Fibroblast of skin of left biceps (primary cell): ENCODE measurements at regions not wholly inside any gene's neighbourhood (a gene's known extent, or its start where the extent isn't known, plus 50 kb on each side); places are given as distances from the start of the nearest gene placed in this dataset.
"Not testable (repeated sequence)": the region's sequence is repeated elsewhere in the genome, so short reads cannot be mapped to it uniquely, and the experiment has no call there.

ENCODE experiments used
- DNase-seq, 2 experiments: peaks; one replicate each; pipeline ENCODE4 v3.0.0-alpha.2; 2013; ENCODE audit warnings: low read depth in 2 of 2

- no peak for DNase-seq
Measured at GRCh38 chr14:94836849-94837248, 66.9 kb upstream of the GSC start.

- DNase-seq, result no peak
Measured at GRCh38 chr14:94833633-94834032, 63.7 kb upstream of the GSC start.

- no peak for DNase-seq
Measured at GRCh38 chr14:94831085-94831484, 61.2 kb upstream of the GSC start.

- DNase-seq, result no peak
Measured at GRCh38 chr14:94827711-94828447, 58.0 kb upstream of the GSC start.

- no peak for DNase-seq
Measured at GRCh38 chr14:94826774-94827173, 56.9 kb upstream of the GSC start.

GRCh38 chr14:94823556-94824341 is 53.8 kb upstream of the GSC start:
- no peak for DNase-seq

GRCh38 chr14:94821705-94822104 is 51.8 kb upstream of the GSC start:
- DNase-seq, result no peak

GRCh38 chr14:94820932-94821331 is 51.0 kb upstream of the GSC start:
- DNase-seq, result not testable (repeated sequence)
